ENCODE measurements at regions not wholly inside any gene's neighbourhood (a gene's known extent, or its start where the extent isn't known, plus 50 kb on each side); places are given as distances from the start of the nearest gene placed in this dataset.

- Histone ChIP-seq H3K4me3 (no peak overlapping the region), H4K20me1 (replicated peaks; ENCODE audit: control insufficient read depth, insufficient read depth, low read length) (no peaks in the 10 kb centered on the region), H3K9me3 (replicated peaks; ENCODE audit: control insufficient read depth, insufficient read depth, low read depth, low read length) (no peaks in the 10 kb centered on the region), H3K27me3 (ENCODE audit: control insufficient read depth in 2 of 2, insufficient read depth in 2 of 2, low read length in 2 of 2) (no peaks in the 10 kb centered on the region), H3K9ac (ENCODE audit: insufficient read depth in 1 of 2, low read depth in 2 of 2, low read length in 2 of 2) (no peak overlapping the region), H2AFZ (ENCODE audit: low read depth, low read length) (no peak overlapping the region), H3K36me3 (ENCODE audit: control insufficient read depth, insufficient read depth, low read length) (no peaks in the 10 kb centered on the region), H3K9me1 (ENCODE audit: control insufficient read depth, insufficient read depth, low read length) (no peaks in the 10 kb centered on the region), H3K79me2 (ENCODE audit: control insufficient read depth, insufficient read depth, low read length) (no peaks in the 10 kb centered on the region), H3K27ac (ENCODE audit: extremely low read depth, low read depth, low read length) (no peak overlapping the region), H3K4me1 (replicated peaks in 1 of 2; ENCODE audit: control insufficient read depth in 2 of 2, insufficient read depth in 2 of 2, low read length in 2 of 2) (no peaks in the 10 kb centered on the region), H3K4me2 (ENCODE audit: insufficient read depth, low read length) (no peak overlapping the region)
- in situ Hi-C loops (cut with MboI) (no loop called here), intact Hi-C loops (cut with micrococcal nuclease) (no loop called here)
- ATAC-seq (no peak), FAIRE-seq (no peak), DNase-seq (ENCODE audit: extremely low read depth in 1 of 4, low spot score in 3 of 4) (no peak)
- POLR2A ChIA-PET, result no interaction called here
- BruUV-seq (replicated peaks), result no TSS peak
- WGBS (ENCODE audit: insufficient coverage, low coverage, missing lambda C conversion rate), result 0% methylated on average over 4 of the region's 4 CpGs
- CTCF ChIA-PET (ENCODE audit: low intra/inter-chr PET ratio), result no interaction called here
- TF ChIP-seq FOXA3 (CRISPR knock-in tag; conservative IDR thresholded peaks at IDR 0.05 in 1 of 2, IDR thresholded peaks at IDR 0.05 in 1 of 2) (no peak), ILF3 (IDR thresholded peaks at IDR 0.05; ENCODE audit: borderline replicate concordance) (no peak), SAFB2 (IDR thresholded peaks at IDR 0.05; ENCODE audit: borderline replicate concordance, low read depth, low read length, severe bottlenecking) (no peak), POU5F1 (IDR thresholded peaks at IDR 0.05; ENCODE audit: borderline replicate concordance, low read depth, low read length, partially characterized antibody) (no peak), ZBTB5 (IDR thresholded peaks at IDR 0.05) (no peak), RBM14 (IDR thresholded peaks at IDR 0.05; ENCODE audit: borderline replicate concordance, insufficient read depth, low read depth, low read length) (no peak)
These were observed 188.1 kb upstream of the VGLL2 start for GRCh38 chr6:117077300-117077699.
